WI38 (cell line): ENCODE measurements at regions not wholly inside any gene's neighbourhood (a gene's known extent, or its start where the extent isn't known, plus 50 kb on each side); places are given as distances from the start of the nearest gene placed in this dataset.

Experiments used
- H3K4me3 ChIP-seq: 2 replicates; pipeline ENCODE4 v1.5.1; 2011; ENCODE audit warnings: low read depth, mild to moderate bottlenecking, control low read depth, low read length
- CTCF ChIP-seq: IDR thresholded peaks from 2 replicates; pipeline ENCODE4 v1.5.1; 2012; ENCODE audit warnings: low read depth, mild to moderate bottlenecking, control low read depth, low read length

DNA sequence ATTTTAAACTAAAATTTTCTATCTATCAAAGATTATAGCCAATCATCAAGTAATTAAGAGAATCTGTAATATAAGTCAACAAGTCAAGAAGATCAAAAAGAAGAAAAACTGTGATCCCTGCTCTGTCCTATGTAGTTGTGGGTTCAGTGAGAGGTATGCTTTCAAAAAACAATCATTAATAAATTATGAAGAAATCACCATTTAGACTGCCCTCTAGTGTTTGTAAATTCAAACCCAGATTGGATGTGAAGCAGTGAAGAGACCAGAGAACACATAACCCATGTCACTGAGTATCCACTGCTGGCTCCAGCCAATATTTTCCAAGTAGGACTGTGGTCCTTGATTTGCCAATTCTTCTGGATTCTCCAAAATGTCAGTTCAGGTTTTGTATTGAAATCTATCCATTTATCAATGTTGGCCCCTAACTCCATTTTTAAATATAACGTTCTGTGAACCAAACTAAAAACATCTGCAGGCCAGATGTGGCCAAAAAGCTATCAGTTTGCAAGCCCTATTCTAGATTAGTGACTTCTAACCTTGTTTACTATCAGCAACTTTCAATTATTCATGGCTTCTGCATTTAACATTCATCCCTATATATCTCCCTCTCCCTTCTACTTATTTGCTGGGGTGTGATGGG, 467.5 kb upstream of the CXADR start:
- TF ChIP-seq CTCF, result no peak
- H3K4me3 ChIP-seq, result no peak overlapping the region

- no peak for TF ChIP-seq CTCF
- no peak overlapping the region for H3K4me3 ChIP-seq
Observed at GRCh38 chr21:17048974-17049373, 463.9 kb upstream of the CXADR start.

- H3K4me3 ChIP-seq, result no peak overlapping the region
- TF ChIP-seq CTCF, result no peak
Observed at GRCh38 chr21:17050156-17050555, 462.7 kb upstream of the CXADR start.

DNA sequence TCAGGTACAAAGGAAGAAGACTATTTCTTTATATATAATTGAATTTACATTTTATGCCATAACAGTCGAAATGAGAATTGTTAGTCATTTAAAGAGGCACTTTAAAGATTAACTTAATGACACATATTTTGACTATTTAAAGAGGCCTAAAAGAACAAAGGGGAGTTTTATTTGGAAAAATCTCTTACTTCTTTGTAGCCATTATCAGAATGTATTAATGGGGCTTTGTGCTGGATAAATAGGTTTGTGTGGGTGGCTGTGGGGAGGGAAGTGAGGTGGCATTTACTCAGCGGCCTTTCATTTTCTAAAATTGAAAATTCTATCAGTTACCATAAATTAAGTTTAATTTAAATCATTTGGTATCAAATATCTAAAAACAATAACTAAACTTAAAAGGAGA, 462.2 kb upstream of the CXADR start:
- no peak overlapping the region for H3K4me3 ChIP-seq
- TF ChIP-seq CTCF, result no peak

- no peak for TF ChIP-seq CTCF
- H3K4me3 ChIP-seq, result no peak overlapping the region
Observed at GRCh38 chr21:17051054-17051453, 461.8 kb upstream of the CXADR start.

DNA sequence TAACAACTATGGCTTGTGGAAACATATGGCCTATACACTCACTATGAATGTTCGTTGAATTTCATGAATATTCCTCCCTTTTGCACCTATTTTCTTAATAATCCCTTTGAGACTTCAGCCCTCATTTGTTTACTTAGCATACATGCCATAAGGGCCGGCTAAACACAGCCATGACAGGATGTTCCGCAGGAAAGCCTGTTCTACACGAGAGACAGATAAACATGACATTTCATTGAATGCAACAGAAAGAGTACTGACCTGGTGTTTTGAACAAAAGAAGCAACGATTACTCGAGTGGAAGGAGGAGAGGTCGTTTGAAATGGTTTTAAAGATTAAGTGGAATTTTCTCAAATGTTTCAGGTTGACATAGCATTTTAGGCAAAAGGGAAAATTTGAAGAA, 459.5 kb upstream of the CXADR start:
- no peak overlapping the region for H3K4me3 ChIP-seq
- TF ChIP-seq CTCF, result no peak

- TF ChIP-seq CTCF, result no peak
- no peak overlapping the region for H3K4me3 ChIP-seq
Observed at GRCh38 chr21:17059936-17060335, 452.9 kb upstream of the CXADR start.
